ENCODE measurements at regions not wholly inside any gene's neighbourhood (a gene's known extent, or its start where the extent isn't known, plus 50 kb on each side); places are given as distances from the start of the nearest gene placed in this dataset.
"Not testable (repeated sequence)": the region's sequence is repeated elsewhere in the genome, so short reads cannot be mapped to it uniquely, and the experiment has no call there.

DNA sequence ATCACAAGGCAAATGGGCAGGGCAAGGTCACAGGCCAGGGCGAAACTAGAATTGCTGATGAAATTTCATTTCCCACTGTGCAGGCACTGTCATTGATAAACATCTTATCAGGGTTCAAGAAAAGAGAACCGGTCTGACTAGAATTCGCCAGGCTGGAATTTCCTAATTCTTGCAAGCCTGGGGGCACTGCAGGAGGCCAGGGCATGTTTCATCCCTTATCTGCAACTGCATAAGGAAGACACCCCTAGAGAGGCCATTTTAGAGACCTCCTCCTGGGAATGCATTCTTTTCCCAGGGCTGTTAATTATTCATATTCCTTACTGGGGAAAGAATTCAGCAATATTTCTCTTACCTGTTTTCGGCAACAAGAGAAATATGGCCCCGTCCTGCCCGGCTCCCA, 266.2 kb upstream of the CYLC2 start:
- DNase-seq (ENCODE audit: low read depth in 2 of 2) = no peak

DNA sequence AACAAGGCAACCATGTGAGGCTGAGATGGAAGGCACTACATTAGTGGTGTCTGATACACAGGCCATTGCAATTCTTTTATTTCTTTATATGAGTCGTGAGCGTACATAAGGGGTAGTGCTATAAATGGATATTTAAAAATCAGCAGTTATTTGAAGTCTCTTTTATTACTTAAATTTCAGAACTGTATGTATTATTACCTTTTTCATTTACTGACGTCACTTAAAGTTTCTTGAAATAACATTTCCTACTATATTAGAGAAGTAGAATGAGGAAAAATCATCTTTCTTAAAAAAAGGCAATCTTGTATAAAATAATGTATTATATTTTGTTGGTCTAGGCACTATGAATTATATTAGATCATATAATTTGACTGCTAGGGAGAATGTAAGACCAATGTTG, 280.9 kb upstream of the CYLC2 start:
- DNase-seq (ENCODE audit: low read depth in 2 of 2) = no peak

DNA sequence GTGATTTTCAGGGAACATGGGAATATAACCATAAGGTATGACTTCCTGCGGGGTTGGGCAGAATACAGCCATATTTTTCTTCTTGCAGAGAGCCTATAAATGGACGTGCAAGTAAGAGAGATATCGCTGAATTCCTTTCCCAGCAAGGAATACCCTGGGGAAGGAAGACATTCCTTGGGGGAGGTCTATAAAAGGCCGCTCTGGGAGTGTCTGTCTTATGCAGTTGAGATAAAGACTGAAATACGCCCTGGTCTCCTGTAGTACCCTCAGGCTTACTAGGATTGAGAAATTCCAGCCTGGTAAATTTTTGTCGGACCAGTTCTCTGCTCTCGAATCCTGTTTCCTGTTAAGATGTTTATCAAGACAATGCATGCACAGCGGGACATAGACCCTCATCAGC, 282.2 kb upstream of the CYLC2 start:
- DNase-seq (ENCODE audit: low read depth in 2 of 2) = not testable (repeated sequence)

DNA sequence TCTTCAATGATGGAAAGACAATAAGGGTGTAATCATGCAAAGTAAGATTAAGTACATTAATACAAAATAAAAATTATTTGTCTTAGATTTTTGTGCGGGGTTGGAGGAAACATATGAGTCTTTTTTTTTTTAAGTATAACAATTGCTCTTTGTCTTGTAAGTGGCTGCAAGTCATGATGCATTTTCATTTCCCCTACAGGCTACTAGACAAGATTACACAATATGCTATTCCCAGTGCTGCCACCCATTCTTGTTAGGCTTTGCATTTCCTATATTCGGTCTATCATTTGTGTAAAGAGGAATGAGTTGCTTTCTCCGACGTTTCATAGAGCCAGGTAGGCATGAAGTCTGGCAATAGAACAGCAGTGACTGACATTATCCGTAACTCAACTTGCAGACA, 294.2 kb upstream of the CYLC2 start:
- no peak for DNase-seq (ENCODE audit: low read depth in 2 of 2)

DNA sequence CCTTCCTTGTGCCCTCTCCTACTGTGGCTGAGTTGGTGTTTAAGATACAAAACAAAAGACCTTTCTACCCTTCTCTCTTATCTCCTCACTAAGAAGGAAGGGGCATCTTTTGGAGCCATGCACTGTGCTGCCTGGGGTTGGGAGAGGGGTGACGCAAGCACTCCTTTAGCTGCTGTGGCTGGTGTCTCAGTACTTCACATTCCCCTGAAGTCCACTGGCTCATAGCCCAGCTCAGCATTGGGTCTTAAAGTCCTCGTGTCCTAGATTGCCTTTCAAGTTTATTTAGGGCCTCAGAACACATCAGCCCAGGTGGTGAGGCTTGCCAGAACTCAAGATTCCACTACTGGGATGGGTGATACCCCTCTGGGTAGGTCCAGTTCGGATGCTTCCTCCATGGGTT, 325.9 kb upstream of the CYLC2 start:
- DNase-seq (ENCODE audit: low read depth in 2 of 2) = no peak

DNA sequence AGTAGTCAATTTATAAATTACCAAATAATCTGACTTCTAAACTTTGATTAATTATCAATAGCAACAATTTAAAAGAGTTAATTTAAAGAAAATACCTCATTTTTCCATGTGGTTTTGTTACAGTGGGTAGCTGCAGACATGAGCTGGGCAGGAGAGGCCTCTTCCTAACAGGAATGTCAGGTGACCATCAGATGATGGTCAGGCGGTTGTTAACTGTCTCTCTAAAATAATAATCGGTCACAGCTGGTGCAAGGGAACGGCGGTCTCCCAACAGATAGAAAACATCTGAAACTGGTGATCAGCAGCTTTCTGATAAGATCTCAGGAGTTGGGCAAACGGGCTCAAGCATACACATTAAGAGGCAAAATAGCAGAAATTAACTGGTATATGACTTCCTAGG, 342.7 kb upstream of the CYLC2 start:
- no peak for DNase-seq (ENCODE audit: low read depth in 2 of 2)

DNA sequence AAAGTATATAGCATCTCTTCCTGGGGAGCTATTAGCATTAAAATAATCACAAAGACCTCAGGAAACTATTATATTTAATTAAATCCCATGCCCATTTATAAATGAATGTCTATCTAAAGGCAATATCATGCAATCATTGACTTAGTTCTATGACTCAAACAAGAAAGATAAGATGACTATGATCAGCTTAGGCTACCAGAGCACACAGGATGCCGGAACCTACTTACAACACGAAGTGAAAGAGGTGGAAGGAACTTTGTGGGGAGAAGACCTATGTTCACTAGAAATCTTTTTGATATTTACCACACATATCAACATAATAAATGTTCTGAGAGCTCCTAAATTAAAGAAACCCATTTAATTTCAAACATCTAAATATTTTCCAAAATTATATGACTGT, 344.2 kb upstream of the CYLC2 start:
- DNase-seq (ENCODE audit: low read depth in 2 of 2) = no peak

DNA sequence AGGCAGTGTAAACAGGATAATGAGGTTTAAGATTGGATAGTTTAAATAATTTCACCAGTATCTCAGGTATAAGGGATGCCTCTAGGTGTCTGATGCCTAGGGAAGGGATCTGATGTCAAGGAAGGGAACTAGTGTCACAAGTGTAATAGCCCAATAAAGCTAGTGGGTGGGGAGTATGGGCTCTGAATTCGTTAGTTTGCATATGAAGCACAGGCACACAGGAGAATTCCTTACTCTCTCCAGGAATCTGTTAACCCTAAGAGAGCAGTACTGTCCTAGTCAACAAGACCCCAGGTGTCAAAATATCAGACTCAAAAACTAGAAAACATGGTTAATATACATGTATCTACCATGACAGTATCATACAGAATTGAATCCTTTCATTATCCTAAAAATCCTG, 352.5 kb upstream of the CYLC2 start:
- DNase-seq (ENCODE audit: low read depth in 2 of 2) = no peak

DNA sequence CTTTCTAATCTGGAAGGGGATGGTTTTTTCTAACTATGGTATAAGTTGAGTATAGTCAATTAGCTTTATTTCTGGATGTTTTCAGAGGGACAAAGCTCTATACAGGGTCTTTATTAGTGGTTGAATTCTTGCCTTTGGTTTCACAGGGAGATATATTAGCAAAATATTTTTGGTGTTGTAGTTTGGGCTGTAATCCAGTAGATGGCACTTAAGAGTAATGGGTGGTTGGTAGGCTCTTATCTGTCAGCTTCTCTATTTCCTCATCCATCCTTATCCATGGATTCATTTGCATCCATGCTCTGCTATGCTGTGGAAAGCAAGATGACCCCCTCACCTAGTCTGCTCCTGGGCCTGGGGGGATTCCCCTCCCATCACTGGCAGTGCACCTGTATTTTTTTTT, 363.6 kb upstream of the CYLC2 start:
- no peak for DNase-seq (ENCODE audit: low read depth in 2 of 2)

DNA sequence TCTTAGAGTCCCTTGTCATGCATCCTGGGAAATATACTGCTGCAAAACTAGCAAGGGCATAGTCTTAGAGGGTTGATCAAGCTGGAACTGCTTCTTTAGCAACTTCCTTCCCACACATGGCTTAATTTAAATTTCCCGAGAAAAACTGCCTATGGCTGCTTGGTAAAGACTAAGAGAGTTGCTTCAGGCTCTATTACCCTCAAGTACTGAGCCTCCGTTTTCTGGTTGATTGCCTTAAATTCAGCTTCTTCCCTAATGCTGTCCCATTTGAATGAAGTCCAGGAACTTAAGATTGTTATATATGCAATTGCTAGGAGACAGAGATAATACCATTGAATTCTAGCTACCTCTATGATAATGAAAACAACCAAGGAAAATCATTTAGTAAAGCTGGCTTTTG, 385.7 kb upstream of the CYLC2 start:
- DNase-seq (ENCODE audit: low read depth in 2 of 2) = no peak

DNA sequence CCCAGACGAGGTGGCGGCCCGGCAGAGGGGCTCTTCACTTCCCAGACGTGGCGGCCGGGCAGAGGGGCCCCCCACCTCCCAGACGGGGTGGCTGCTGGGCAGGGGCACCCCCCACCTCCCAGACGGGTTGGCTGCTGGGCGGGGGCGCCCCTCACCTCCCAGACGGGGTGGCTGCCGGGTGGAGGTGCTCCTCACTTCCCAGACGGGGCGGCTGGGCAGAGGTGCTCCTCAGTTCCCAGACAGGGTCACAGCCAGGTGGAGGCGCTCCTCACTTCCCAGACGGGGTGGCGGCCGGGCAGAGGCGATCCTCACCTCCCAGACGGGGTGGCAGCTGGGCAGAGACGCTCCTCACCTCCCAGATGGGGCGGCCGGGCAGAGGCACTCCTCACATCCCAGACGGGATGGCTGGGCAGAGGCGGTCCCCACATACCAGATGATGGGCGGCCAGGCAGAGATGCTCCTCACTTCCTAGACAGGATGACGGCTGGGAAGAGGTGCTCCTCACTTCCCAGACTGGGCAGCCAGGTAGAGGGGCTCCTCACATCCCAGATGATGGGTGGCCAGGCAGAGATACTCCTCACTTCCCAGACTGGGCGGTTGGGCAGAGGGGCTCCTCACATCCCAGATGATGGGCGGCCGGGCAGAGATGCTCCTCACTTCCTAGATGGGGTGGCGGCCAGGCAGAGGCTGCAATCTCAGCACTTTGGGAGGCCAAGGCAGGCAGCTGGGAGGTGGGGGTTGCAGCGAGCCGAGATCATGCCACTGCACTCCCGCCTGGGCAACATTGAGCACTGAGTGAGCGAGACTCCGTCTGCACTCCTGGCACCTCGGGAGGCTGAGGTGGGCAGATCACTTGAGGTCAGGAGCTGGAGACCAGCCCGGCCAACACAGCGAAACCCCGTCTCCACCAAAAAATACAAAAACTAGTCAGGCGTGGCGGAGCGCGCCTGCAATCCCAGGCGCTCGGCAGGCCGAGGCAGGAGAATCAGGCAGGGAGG, 391.6 kb upstream of the CYLC2 start:
- DNase-seq (ENCODE audit: low read depth in 2 of 2) = not testable (repeated sequence)

DNA sequence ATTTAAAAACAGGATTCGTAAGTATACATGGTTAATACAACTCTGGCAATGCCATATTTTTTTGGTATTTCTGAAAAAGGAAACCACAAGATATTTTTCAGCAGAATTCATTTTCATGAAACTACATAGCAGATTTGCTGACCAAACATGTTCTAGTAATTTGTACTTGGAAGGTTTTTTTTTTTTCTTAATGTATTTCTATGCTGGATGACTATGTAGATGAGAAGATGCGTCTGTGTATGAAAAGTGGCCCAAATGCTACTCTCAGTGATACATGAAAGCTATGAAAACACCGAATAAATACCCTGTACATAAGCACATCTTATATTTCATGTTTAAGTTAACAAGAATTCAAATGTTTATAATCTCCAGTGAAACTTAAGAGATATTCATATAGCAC, 400.9 kb upstream of the CYLC2 start:
- no peak for DNase-seq (ENCODE audit: low read depth in 2 of 2)

DNA sequence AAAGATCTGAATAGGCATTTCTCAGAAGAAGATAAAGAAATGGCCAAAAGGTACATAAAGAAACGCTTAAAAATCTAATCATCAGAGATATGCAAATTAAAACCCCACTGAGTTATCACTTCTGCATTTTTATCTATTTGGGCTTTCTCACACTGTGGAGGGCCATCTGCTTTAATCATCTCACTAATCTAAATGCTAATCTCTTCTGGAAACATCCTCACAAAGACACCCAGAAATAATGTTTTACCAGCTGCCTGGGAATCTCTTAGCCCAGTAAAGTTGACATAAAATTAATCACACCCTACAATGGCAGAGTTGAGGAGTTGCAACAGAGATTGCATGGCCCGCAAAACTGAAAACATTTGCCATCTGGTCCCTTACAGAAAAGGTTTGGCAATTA, 407.9 kb upstream of the CYLC2 start:
- DNase-seq (ENCODE audit: low read depth in 2 of 2) = no peak

DNA sequence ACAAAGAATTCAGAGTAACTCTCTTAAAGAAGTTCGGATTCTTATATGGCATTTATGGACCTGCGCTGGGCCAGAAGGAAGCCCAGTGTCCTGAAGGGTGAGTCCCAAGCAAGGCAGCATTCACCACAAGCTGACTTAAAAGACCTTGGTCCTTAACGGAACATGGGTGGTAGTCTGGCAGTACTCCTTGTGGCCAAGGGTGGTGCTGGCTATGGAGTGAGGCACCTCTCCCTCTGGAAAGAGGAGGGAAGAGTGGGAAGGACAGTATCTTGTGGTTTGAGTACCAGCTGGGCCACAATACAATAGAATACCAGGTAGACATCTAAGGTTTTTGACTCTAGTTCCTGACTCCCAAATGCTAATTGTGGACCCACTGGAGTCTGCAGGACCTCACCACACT, 425.7 kb upstream of the CYLC2 start:
- no peak for DNase-seq (ENCODE audit: low read depth in 2 of 2)

DNA sequence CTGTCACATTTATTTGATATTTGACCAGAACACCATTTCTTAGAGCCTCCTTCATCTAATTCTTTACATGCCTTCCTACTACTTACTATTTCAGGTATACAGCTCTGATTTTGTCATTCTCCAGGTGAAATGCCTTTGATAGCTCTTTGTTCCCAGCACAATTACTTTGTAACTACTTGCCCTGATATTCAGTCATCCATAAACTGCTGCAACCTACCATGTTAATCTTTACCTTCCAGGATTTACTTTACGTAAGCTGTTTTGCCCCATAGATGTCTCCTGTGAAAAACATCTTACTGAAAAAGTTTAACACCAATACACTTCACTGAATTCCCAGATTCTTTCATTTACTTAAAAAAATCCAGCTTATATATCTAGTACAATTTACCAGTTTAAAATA, 443.8 kb upstream of the CYLC2 start:
- no peak for DNase-seq (ENCODE audit: low read depth in 2 of 2)

DNA sequence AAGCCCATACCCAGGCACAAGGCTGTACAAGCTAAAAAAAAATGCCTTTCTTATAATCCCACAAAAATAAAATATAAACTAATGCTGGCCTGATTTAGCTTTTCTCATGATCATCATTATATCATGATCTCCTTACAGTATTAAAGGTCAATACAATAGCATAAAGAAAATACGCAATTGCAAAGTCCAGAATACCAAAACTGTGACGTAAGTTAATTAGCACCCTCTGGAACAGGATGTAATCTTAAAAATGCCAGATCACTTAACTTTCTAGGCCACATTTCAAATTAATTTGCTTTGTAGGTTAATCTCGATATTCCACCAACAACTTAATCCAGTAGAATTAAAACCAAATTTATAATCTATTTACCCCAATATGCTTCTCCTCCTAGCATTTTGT, 444.2 kb upstream of the CYLC2 start:
- DNase-seq (ENCODE audit: low read depth in 2 of 2) = no peak

DNA sequence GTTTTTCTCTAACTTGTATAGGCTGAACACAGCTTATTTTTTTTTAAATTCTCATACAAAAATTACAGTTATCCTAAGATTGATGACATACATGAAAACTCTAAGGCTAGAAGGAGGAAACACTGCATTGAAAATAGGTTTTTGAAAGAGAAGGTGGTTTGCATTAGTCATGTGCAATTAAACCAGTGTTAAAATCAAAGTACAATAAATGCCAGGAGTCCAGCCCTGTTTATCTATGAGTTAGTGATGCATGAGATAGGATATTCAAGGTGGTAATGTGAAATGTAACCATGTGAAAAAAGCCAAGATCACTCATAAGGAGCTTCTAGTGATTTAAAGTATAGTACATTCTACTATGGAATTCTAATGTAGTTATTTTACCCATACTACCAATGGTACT, 444.9 kb upstream of the CYLC2 start:
- DNase-seq (ENCODE audit: low read depth in 2 of 2) = no peak

DNA sequence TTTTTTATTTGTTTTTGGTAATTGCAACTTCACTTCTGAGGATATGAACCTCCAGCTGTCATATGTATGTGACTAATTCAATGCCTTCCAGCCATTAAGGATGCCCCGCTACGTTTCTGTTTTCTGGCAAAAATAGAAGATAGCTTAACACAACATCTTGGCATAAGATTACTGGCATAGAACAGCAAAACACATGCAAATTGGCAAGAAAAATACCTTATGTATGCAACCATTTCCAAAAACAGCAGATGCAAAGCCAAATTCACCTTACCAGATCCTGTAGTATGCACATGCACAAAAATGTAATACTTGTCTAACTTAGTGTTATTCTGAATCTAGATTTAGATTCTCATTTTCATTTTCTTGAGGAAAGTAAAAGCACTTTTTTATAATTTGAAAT, 461.1 kb upstream of the CYLC2 start:
- no peak for DNase-seq (ENCODE audit: low read depth in 2 of 2)

DNA sequence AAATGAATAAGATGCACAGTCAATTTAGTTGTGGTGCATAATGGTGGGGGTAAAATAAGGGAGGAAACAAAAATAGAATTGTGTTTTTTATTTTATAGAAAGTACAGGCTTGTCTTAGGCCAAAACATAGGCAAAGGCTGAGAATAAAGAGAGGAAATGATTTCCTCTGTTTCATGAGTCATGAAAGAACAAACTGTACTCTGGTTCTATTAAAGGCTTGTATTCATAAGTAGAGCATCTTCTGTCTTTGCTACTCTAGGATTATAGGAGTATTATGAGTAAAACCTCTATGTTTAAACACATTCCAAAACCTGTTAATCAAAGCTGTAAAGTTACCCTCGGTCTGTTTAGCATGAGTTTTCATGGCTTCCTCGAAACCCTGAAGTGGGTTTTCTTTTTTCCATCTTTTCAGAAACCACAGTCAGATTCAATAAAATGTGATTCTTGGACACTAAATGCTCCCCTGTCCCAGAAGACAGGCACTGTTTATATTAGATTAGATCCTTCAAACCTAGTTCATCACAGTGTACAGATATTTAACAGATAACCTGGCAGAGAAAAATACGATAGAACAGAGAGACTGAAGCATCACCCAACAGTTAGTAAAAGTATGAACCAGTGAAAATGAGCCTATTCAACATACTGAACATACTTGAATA, 473.9 kb upstream of the CYLC2 start:
- no peak for DNase-seq (ENCODE audit: low read depth in 2 of 2)

DNA sequence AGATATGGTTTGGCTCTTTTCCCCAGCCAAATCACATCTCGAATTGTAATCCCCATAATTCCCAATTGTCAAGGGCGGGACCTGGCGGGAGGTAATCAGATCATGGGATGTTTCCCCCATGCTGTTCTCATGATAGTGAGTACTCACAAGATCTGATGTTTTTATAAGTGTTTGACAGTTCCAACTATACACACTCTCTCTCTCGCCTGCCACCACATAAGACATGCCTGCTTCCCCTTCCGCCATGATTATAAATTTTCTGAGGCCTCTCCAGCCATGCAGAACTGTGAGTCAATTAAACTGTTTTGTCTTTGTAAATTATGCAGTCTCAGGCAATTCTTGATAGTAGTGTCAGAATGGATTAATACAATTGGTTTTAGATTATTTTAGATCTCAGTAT, 475.7 kb upstream of the CYLC2 start:
- DNase-seq (ENCODE audit: low read depth in 2 of 2) = no peak

DNA sequence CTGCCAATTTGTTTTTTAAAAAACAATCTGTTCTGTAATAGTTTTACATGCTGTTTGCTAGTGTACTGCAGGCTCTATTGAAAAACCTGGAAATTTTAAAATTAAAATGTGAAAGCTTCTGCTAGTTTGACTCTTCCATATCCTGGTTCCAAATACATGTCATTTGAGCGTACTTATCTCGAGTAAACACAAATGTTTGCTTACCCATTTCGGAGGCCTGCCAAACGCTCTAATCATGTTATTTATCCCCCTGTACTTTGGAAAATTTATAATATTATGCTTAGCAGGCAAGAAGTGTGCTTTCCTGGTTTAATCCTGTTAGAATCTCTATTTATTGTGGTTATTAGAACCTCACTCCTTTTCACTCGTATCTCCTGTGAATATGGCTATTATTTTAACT, 476.8 kb upstream of the CYLC2 start:
- no peak for DNase-seq (ENCODE audit: low read depth in 2 of 2)

DNA sequence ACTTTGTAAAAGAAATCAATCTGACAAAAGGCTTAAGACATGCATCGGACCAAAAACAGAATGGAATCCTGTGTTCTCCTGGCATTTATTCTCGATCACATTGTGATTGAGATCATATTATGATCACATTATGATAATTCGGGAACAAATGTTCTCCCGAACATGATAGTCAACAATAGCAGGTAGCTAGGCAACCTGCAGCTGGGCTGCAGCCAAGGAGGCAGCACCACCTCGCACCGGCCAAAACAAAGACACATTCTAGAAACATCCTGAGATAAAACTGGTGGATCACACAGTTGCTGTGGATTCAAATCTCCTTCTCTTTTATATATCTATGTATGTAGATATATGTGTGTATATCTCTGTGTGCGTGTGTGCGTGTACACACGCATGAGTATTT, 480.6 kb upstream of the CYLC2 start:
- no peak for DNase-seq (ENCODE audit: low read depth in 2 of 2)

DNA sequence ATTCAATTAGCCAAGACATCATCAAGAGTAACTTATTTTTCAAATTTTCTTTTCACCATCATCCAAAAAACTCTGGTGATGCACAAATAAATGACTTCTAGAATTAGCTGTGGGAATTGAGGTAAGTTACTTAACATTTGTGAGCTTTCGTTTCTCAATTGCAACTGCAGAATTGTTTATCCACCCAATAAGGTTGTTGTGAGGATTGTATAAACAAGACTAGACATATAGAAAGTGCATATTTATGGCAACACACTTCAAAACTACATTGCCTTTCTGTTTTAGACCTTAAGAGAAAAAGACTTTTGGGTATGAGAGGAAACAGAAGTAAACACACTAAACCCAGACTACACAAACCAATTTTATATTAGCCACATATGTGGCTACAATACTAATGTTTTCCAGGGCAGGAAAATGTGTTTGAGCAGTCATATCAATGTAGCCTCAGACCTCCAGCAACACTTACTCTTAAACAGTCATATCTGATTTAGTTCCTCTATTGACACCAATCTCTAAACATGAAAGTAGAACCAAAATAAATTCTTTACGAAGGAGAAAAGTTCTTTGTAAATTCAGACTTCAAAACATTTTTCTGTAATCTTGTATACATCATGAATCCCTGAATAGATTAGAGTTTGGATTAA, 488.0 kb upstream of the CYLC2 start:
- no peak for DNase-seq (ENCODE audit: low read depth in 2 of 2)
